ENCODE measurements at regions not wholly inside any gene's neighbourhood (a gene's known extent, or its start where the extent isn't known, plus 50 kb on each side); places are given as distances from the start of the nearest gene placed in this dataset.

DNA sequence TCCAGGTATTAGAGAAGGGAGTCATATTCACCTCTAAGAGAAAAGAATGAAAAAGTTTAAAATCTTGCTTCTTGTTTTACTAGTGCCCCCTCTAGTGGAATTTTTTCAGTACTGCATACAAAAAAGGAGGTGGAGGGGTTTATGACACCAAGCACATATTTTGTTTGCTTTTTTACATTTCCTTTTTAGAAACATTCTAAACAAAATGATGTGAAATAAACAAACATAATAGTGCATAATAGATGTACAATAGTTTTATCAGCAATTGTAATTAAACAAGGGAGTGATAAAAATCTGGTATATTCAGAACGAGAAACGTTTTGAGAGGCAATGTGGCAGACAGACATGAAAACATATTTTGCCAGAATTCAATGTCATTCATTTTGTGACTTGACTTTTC lies 111.0 kb upstream of the TFAP2D start:
- peak in 5 of 6 experiments; percentile 15 to 80 (median 67) for TF ChIP-seq CTCF (IDR thresholded peaks at IDR 0.05)
- TF ChIP-seq POLR2A (IDR thresholded peaks at IDR 0.05) = no peak

Data from esophagus squamous epithelium (tissue), 4 donors.